GM23338 (cell line): ENCODE measurements at regions not wholly inside any gene's neighbourhood (a gene's known extent, or its start where the extent isn't known, plus 50 kb on each side); places are given as distances from the start of the nearest gene placed in this dataset.

Source experiments
- ATAC-seq: fragments of 200-7000 bp; cut with Tn5 transposase; 3 replicates; pipeline ENCODE4 v1.9.1; 2020
- DNase-seq: peaks from one replicate; pipeline ENCODE4 v3.0.0-alpha.2; 2015; ENCODE audit warnings: low spot score
- H2AFZ ChIP-seq: fragments of 200-600 bp; sonication (generic); 2 replicates; pipeline ENCODE4 v1.8.0; 2016; ENCODE audit warnings: antibody characterized with exemption, mild to moderate bottlenecking, moderate library complexity
- H3F3A ChIP-seq: fragments of 200-600 bp; sonication (generic); replicated peaks from 2 replicates; pipeline ENCODE4 v1.8.0; 2017; ENCODE audit warnings: antibody characterized with exemption, mixed run types, low read depth
- H3K27ac ChIP-seq: fragments of 200-600 bp; sonication (generic); 2 replicates; pipeline ENCODE4 v1.6.1; 2016; ENCODE audit warnings: low read depth
- H3K27me3 ChIP-seq: fragments of 200-600 bp; sonication (generic); 2 replicates; pipeline ENCODE4 v1.8.0; 2016; ENCODE audit warnings: mild to moderate bottlenecking, mixed run types, moderate library complexity; ENCODE audit not compliant: insufficient read depth
- H3K36me3 ChIP-seq: fragments of 200-600 bp; sonication (generic); 2 replicates; pipeline ENCODE4 v1.8.0; 2016; ENCODE audit warnings: mild to moderate bottlenecking; ENCODE audit not compliant: insufficient read depth
- H3K4me1 ChIP-seq: fragments of 200-600 bp; sonication (generic); 2 replicates; pipeline ENCODE4 v1.8.0; 2016; ENCODE audit warnings: mild to moderate bottlenecking, moderate library complexity; ENCODE audit not compliant: insufficient read depth
- H3K4me2 ChIP-seq: fragments of 200-600 bp; sonication (generic); 2 replicates; pipeline ENCODE4 v1.7.1; 2017; ENCODE audit warnings: mixed run types
- H3K4me3 ChIP-seq: fragments of 200-600 bp; sonication (generic); 2 replicates; pipeline ENCODE4 v1.6.1; 2016; ENCODE audit warnings: mixed run types
- H3K79me2 ChIP-seq: fragments of 200-600 bp; sonication (generic); replicated peaks from 2 replicates; pipeline ENCODE4 v1.8.0; 2017; ENCODE audit warnings: mild to moderate bottlenecking; ENCODE audit not compliant: insufficient read depth
- H3K9me2 ChIP-seq: fragments of 200-600 bp; sonication (generic); 2 replicates; pipeline ENCODE4 v1.8.0; 2017; ENCODE audit not compliant: insufficient read depth
- H4K20me1 ChIP-seq: fragments of 200-600 bp; sonication (generic); replicated peaks from 2 replicates; pipeline ENCODE4 v1.8.0; 2017; ENCODE audit warnings: mild to moderate bottlenecking; ENCODE audit not compliant: insufficient read depth
- H3K27ac Mint-ChIP-seq: 2 replicates; pipeline ENCODE4 v1.8.0; 2020; ENCODE audit warnings: inconsistent platforms, mild to moderate bottlenecking, moderate library complexity, mixed read lengths
- H3K27me3 Mint-ChIP-seq: 3 replicates; pipeline ENCODE4 v1.8.0; 2022; ENCODE audit warnings: low read depth, mild to moderate bottlenecking, moderate library complexity, mixed read lengths, inconsistent platforms; ENCODE audit not compliant: insufficient read depth, poor library complexity
- H3K36me3 Mint-ChIP-seq: 3 replicates; pipeline ENCODE4 v1.8.0; 2021; ENCODE audit warnings: low read depth, mild to moderate bottlenecking, inconsistent platforms, moderate library complexity, mixed read lengths
- H3K4me1 Mint-ChIP-seq: 3 replicates; pipeline ENCODE4 v1.8.0; 2020; ENCODE audit warnings: mild to moderate bottlenecking, inconsistent platforms, mixed read lengths
- H3K4me3 Mint-ChIP-seq: 3 replicates; pipeline ENCODE4 v1.8.0; 2021; ENCODE audit warnings: moderate library complexity, mild to moderate bottlenecking, inconsistent platforms, mixed read lengths
- H3K9me3 Mint-ChIP-seq: 3 replicates; pipeline ENCODE4 v1.8.0; 2020; ENCODE audit warnings: moderate library complexity, mild to moderate bottlenecking, inconsistent platforms, mixed read lengths
- CTCF ChIP-seq, 2 experiments: fragments of 200-600 bp in 1 of 2; sonication (generic) in 1 of 2; conservative IDR thresholded peaks; 2 replicates each; pipeline versions ENCODE4 v1.5.1 to v1.6.1; 2016 to 2017; ENCODE audit warnings: antibody characterized with exemption in 2 of 2, low read depth in 2 of 2, mild to moderate bottlenecking in 2 of 2, moderate library complexity in 1 of 2
- ETS1 ChIP-seq: IDR thresholded peaks from 2 replicates; pipeline ENCODE4 v1.6.1; 2016; ENCODE audit warnings: antibody characterized with exemption
- EZH2 ChIP-seq: fragments of 200-600 bp; sonication (generic); IDR thresholded peaks from one replicate; pipeline ENCODE4 v1.8.0; 2017; ENCODE audit warnings: antibody characterized with exemption, mild to moderate bottlenecking, low read depth; ENCODE audit not compliant: unreplicated experiment
- NANOG ChIP-seq: IDR thresholded peaks from 2 replicates; pipeline ENCODE4 v1.6.1; 2016; ENCODE audit warnings: antibody characterized with exemption, borderline replicate concordance
- POLR2AphosphoS5 ChIP-seq: IDR thresholded peaks from 2 replicates; pipeline ENCODE4 v1.6.1; 2016; ENCODE audit warnings: antibody characterized with exemption, low read depth
- REST ChIP-seq: IDR thresholded peaks from one replicate; pipeline ENCODE4 v1.6.1; 2018; ENCODE audit warnings: antibody characterized with exemption; ENCODE audit not compliant: unreplicated experiment
- STAT1 ChIP-seq: IDR thresholded peaks from one replicate; pipeline ENCODE4 v1.6.1; 2016; ENCODE audit warnings: antibody characterized with exemption; ENCODE audit not compliant: unreplicated experiment
- ZNF114 ChIP-seq: fragments of 250-450 bp; sonication (Bioruptor Pico); IDR thresholded peaks from 2 replicates; pipeline ENCODE4 v1.5.0; 2020; ENCODE audit warnings: mild to moderate bottlenecking, moderate library complexity
- ZNF331 ChIP-seq: fragments of 250-450 bp; sonication (Bioruptor Pico); IDR thresholded peaks from 2 replicates; pipeline ENCODE4 v1.5.0; 2020; ENCODE audit warnings: low read depth, mild to moderate bottlenecking, moderate library complexity
- ZNF462 ChIP-seq: fragments of 250-450 bp; sonication (Bioruptor Pico); IDR thresholded peaks from 2 replicates; pipeline ENCODE4 v1.5.0; 2020; ENCODE audit warnings: mild to moderate bottlenecking, moderate library complexity

- TF ChIP-seq REST: no peak
These were observed 162.2 kb downstream of the AHR start (continued) for GRCh38 chr7:17460665-17461064.

GRCh38 chr7:17462131-17462631 is 163.7 kb downstream of the AHR start:
- Histone ChIP-seq H3F3A (no peaks in the 10 kb centered on the region), H3K27ac (no peak overlapping the region), H2AFZ (no peak overlapping the region), H3K36me3 (no peaks in the 10 kb centered on the region), H3K4me2 (no peak overlapping the region), H3K79me2 (no peaks in the 10 kb centered on the region), H3K4me3 (no peak overlapping the region), H3K27me3 (no peaks in the 10 kb centered on the region), H4K20me1 (no peaks in the 10 kb centered on the region), H3K4me1 (peaks cover 20% of the 10 kb centered on the region), H3K9me2 (0 out of 2 replicates have a peak, but pooled peaks cover 21% of the 10 kb centered on the region)
- Mint-ChIP-seq H3K36me3 (peaks cover 25% of the 10 kb centered on the region), H3K9me3 (peaks cover 32% of the 10 kb centered on the region), H3K27me3 (peaks cover 3% of the 10 kb centered on the region), H3K4me3 (no peak overlapping the region), H3K4me1 (peaks cover 33% of the 10 kb centered on the region), H3K27ac (no peak overlapping the region)
- DNase-seq (no peak), ATAC-seq (no peak)
- TF ChIP-seq STAT1 (no peak), ZNF331 (CRISPR knock-in tag) (no peak), ZNF462 (CRISPR knock-in tag) (no peak), ZNF114 (no peak), CTCF (conservative IDR thresholded peaks at IDR 0.05; ENCODE audit: low read depth in 2 of 2) (no peak), NANOG (no peak), POLR2AphosphoS5 (no peak), ETS1 (no peak), EZH2 (no peak)
